Activated T-helper 2 cell treated with anti-CD3 and anti-CD28 coated beads, Interferon-gamma antibody, Interleukin-2, Interleukin-4, amounts not matched to agents 10 μg/mL and 5 μg/mL and 100 μg/mL, durations not matched to agents 14 hours and 24 hours and 36 hours (primary cell): ENCODE measurements at regions not wholly inside any gene's neighbourhood (a gene's known extent, or its start where the extent isn't known, plus 50 kb on each side); places are given as distances from the start of the nearest gene placed in this dataset.
"Not testable (repeated sequence)": the region's sequence is repeated elsewhere in the genome, so short reads cannot be mapped to it uniquely, and the experiment has no call there.

Experiments
- DNase-seq: peaks from one replicate; pipeline ENCODE4 v3.0.0; 2021; ENCODE audit warnings: low spot score
- H3K27ac Mint-ChIP-seq: one replicate; pipeline ENCODE4 v1.8.0; 2021; ENCODE audit warnings: mixed read lengths
- H3K27me3 Mint-ChIP-seq: one replicate; pipeline ENCODE4 v1.8.0; 2021; ENCODE audit warnings: low read depth, mixed read lengths
- H3K36me3 Mint-ChIP-seq: one replicate; pipeline ENCODE4 v1.8.0; 2021; ENCODE audit warnings: low read depth, mixed read lengths
- H3K4me1 Mint-ChIP-seq: one replicate; pipeline ENCODE4 v1.8.0; 2021; ENCODE audit warnings: low read depth, mixed read lengths
- H3K4me3 Mint-ChIP-seq: one replicate; pipeline ENCODE4 v1.8.0; 2021; ENCODE audit warnings: low read depth, mild to moderate bottlenecking, moderate library complexity, mixed read lengths
- H3K9me3 Mint-ChIP-seq: one replicate; pipeline ENCODE4 v1.8.0; 2021; ENCODE audit warnings: mixed read lengths
- intact Hi-C: fragments of 100-400 bp; cut with micrococcal nuclease; formaldehyde crosslinking; loops from one replicate; pipeline ENCODE4 v1.15.1; 2023

GRCh38 chr10:84951616-84952015, 623.2 kb downstream of the CCSER2 start:
- Mint-ChIP-seq H3K27me3 (no peaks in the 10 kb centered on the region), H3K36me3 (no peaks in the 10 kb centered on the region), H3K4me1 (no peaks in the 10 kb centered on the region), H3K9me3 (no peaks in the 10 kb centered on the region), H3K27ac (no peak overlapping the region), H3K4me3 (no peak overlapping the region)
- no peak for DNase-seq
- intact Hi-C loops = no loop called here

GRCh38 chr10:84957427-84957826, 629.0 kb downstream of the CCSER2 start:
- no peak for DNase-seq
- intact Hi-C loops = no loop called here

GRCh38 chr10:84965468-84965867, 637.1 kb downstream of the CCSER2 start:
- Mint-ChIP-seq H3K27ac (no peak overlapping the region), H3K27me3 (no peaks in the 10 kb centered on the region), H3K36me3 (no peaks in the 10 kb centered on the region), H3K4me3 (no peak overlapping the region), H3K9me3 (no peaks in the 10 kb centered on the region), H3K4me1 (no peaks in the 10 kb centered on the region)
- intact Hi-C loops = no loop called here
- no peak for DNase-seq

More at GRCh38 chr10:84957427-84957826, 629.0 kb downstream of the CCSER2 start:
- no peak overlapping the region for H3K27ac Mint-ChIP-seq
- H3K27me3 Mint-ChIP-seq = no peaks in the 10 kb centered on the region
- no peaks in the 10 kb centered on the region for H3K36me3 Mint-ChIP-seq
- no peaks in the 10 kb centered on the region for H3K4me1 Mint-ChIP-seq
- no peak overlapping the region for H3K4me3 Mint-ChIP-seq
- no peaks in the 10 kb centered on the region for H3K9me3 Mint-ChIP-seq

GRCh38 chr10:84966708-84967441, 638.5 kb downstream of the CCSER2 start:
- Mint-ChIP-seq H3K4me1 (no peaks in the 10 kb centered on the region), H3K4me3 (no peak overlapping the region), H3K27me3 (no peaks in the 10 kb centered on the region), H3K36me3 (no peaks in the 10 kb centered on the region), H3K27ac (no peak overlapping the region), H3K9me3 (no peaks in the 10 kb centered on the region)
- intact Hi-C loops = no loop called here
- no peak for DNase-seq

GRCh38 chr10:84969297-84969696, 640.9 kb downstream of the CCSER2 start:
- H3K4me3 Mint-ChIP-seq, H3K36me3 Mint-ChIP-seq, intact Hi-C loops, H3K4me1 Mint-ChIP-seq, H3K9me3 Mint-ChIP-seq, H3K27me3 Mint-ChIP-seq, H3K27ac Mint-ChIP-seq, DNase-seq: not testable (repeated sequence)

- Mint-ChIP-seq H3K4me1 (no peaks in the 10 kb centered on the region), H3K9me3 (no peaks in the 10 kb centered on the region), H3K27me3 (no peaks in the 10 kb centered on the region), H3K4me3 (no peak overlapping the region), H3K36me3 (no peaks in the 10 kb centered on the region), H3K27ac (no peak overlapping the region)
- intact Hi-C loops = no loop called here
- no peak for DNase-seq
These were observed 658.6 kb downstream of the CCSER2 start for GRCh38 chr10:84987039-84987438.

- Mint-ChIP-seq H3K4me1 (no peaks in the 10 kb centered on the region), H3K27ac (no peak overlapping the region), H3K27me3 (no peaks in the 10 kb centered on the region), H3K36me3 (no peaks in the 10 kb centered on the region), H3K9me3 (no peaks in the 10 kb centered on the region), H3K4me3 (no peak overlapping the region)
- intact Hi-C loops = no loop called here
- no peak for DNase-seq
These were observed 659.6 kb downstream of the CCSER2 start for GRCh38 chr10:84988011-84988410.

GRCh38 chr10:84990713-84991112, 662.3 kb downstream of the CCSER2 start:
- H3K27ac Mint-ChIP-seq = no peak overlapping the region
- intact Hi-C loops = no loop called here

GRCh38 chr10:84991301-84991700, 662.9 kb downstream of the CCSER2 start:
- no peak overlapping the region for H3K27ac Mint-ChIP-seq
- no peaks in the 10 kb centered on the region for H3K36me3 Mint-ChIP-seq
- H3K4me3 Mint-ChIP-seq = no peak overlapping the region
- intact Hi-C loops = no loop called here
- H3K4me1 Mint-ChIP-seq = no peaks in the 10 kb centered on the region
- no peaks in the 10 kb centered on the region for H3K27me3 Mint-ChIP-seq
- DNase-seq = no peak
- no peaks in the 10 kb centered on the region for H3K9me3 Mint-ChIP-seq

More at GRCh38 chr10:84990713-84991112, 662.3 kb downstream of the CCSER2 start:
- DNase-seq = no peak
- H3K36me3 Mint-ChIP-seq = no peaks in the 10 kb centered on the region
- H3K9me3 Mint-ChIP-seq = no peaks in the 10 kb centered on the region
- no peaks in the 10 kb centered on the region for H3K27me3 Mint-ChIP-seq
- H3K4me3 Mint-ChIP-seq = no peak overlapping the region
- H3K4me1 Mint-ChIP-seq = no peaks in the 10 kb centered on the region

GRCh38 chr10:84993251-84994035, 665.1 kb downstream of the CCSER2 start:
- H3K4me1 Mint-ChIP-seq = no peaks in the 10 kb centered on the region
- H3K27me3 Mint-ChIP-seq = no peaks in the 10 kb centered on the region
- H3K9me3 Mint-ChIP-seq = no peaks in the 10 kb centered on the region
- no peak overlapping the region for H3K4me3 Mint-ChIP-seq
- H3K36me3 Mint-ChIP-seq = no peaks in the 10 kb centered on the region
- DNase-seq = no peak
- H3K27ac Mint-ChIP-seq = no peak overlapping the region
- intact Hi-C loops = no loop called here

GRCh38 chr10:84994722-84995121, 666.3 kb downstream of the CCSER2 start:
- H3K27me3 Mint-ChIP-seq = no peaks in the 10 kb centered on the region
- no peak overlapping the region for H3K4me3 Mint-ChIP-seq
- H3K27ac Mint-ChIP-seq = no peak overlapping the region
- DNase-seq = no peak
- H3K36me3 Mint-ChIP-seq = no peaks in the 10 kb centered on the region
- no peaks in the 10 kb centered on the region for H3K4me1 Mint-ChIP-seq
- intact Hi-C loops = no loop called here
- H3K9me3 Mint-ChIP-seq = no peaks in the 10 kb centered on the region

- intact Hi-C loops = no loop called here
- no peak for DNase-seq
- Mint-ChIP-seq H3K36me3 (no peaks in the 10 kb centered on the region), H3K27ac (no peak overlapping the region), H3K4me1 (no peaks in the 10 kb centered on the region), H3K9me3 (no peaks in the 10 kb centered on the region), H3K4me3 (no peak overlapping the region), H3K27me3 (no peaks in the 10 kb centered on the region)
These were observed 668.2 kb downstream of the CCSER2 start for GRCh38 chr10:84996580-84996979.

GRCh38 chr10:84997870-84998269, 669.5 kb downstream of the CCSER2 start:
- H3K27ac Mint-ChIP-seq = no peak overlapping the region
- H3K27me3 Mint-ChIP-seq = no peaks in the 10 kb centered on the region
- H3K4me1 Mint-ChIP-seq = no peaks in the 10 kb centered on the region
- no peaks in the 10 kb centered on the region for H3K36me3 Mint-ChIP-seq
- H3K9me3 Mint-ChIP-seq = no peaks in the 10 kb centered on the region
- intact Hi-C loops = no loop called here
- H3K4me3 Mint-ChIP-seq = no peak overlapping the region
- no peak for DNase-seq
